RWPE2 (cell line): ENCODE measurements at regions not wholly inside any gene's neighbourhood (a gene's known extent, or its start where the extent isn't known, plus 50 kb on each side); places are given as distances from the start of the nearest gene placed in this dataset.
A peak's percentile ranks its signal among the peaks of the same experiment; 100 is the strongest.

Experiments used
- ATAC-seq: fragments of 200-7000 bp; cut with Tn5 transposase; 3 replicates; pipeline ENCODE4 v1.9.1; 2021; ENCODE audit warnings: low read depth
- DNase-seq: peaks from one replicate; pipeline ENCODE4 v3.0.0-alpha.2; 2020; ENCODE audit warnings: low spot score
- H3K27ac ChIP-seq: fragments of 450-650 bp; 2 replicates; pipeline ENCODE4 v1.5.1; 2017; ENCODE audit warnings: mild to moderate bottlenecking; ENCODE audit not compliant: poor library complexity, severe bottlenecking
- H3K27me3 ChIP-seq: fragments of 250-450 bp; sonication (Bioruptor Pico); 2 replicates; pipeline ENCODE4 v1.5.1; 2021; ENCODE audit warnings: mild to moderate bottlenecking, moderate library complexity; ENCODE audit not compliant: insufficient read depth, poor library complexity, severe bottlenecking
- H3K36me3 ChIP-seq: fragments of 250-450 bp; sonication (Bioruptor Pico); 2 replicates; pipeline ENCODE4 v1.5.1; 2020; ENCODE audit warnings: low read depth, mild to moderate bottlenecking, moderate library complexity
- H3K4me1 ChIP-seq: fragments of 250-450 bp; sonication (Bioruptor Pico); 2 replicates; pipeline ENCODE4 v1.5.1; 2021; ENCODE audit warnings: mild to moderate bottlenecking, moderate library complexity; ENCODE audit not compliant: insufficient read depth, poor library complexity, severe bottlenecking
- H3K4me3 ChIP-seq: fragments of 250-450 bp; sonication (Bioruptor Pico); 2 replicates; pipeline ENCODE4 v1.5.1; 2021; ENCODE audit warnings: mild to moderate bottlenecking, moderate library complexity; ENCODE audit not compliant: severe bottlenecking
- H3K9me3 ChIP-seq: fragments of 250-450 bp; sonication (Bioruptor Pico); 2 replicates; pipeline ENCODE4 v1.5.1; 2021; ENCODE audit warnings: mild to moderate bottlenecking, moderate library complexity; ENCODE audit not compliant: severe bottlenecking
- TF ChIP-seq, protein P1 (sequence below): fragments of 450-650 bp; IDR thresholded peaks from one replicate; pipeline ENCODE4 v1.5.1; 2017; ENCODE audit warnings: mild to moderate bottlenecking, moderate library complexity; ENCODE audit not compliant: poor library complexity, severe bottlenecking

DNA sequence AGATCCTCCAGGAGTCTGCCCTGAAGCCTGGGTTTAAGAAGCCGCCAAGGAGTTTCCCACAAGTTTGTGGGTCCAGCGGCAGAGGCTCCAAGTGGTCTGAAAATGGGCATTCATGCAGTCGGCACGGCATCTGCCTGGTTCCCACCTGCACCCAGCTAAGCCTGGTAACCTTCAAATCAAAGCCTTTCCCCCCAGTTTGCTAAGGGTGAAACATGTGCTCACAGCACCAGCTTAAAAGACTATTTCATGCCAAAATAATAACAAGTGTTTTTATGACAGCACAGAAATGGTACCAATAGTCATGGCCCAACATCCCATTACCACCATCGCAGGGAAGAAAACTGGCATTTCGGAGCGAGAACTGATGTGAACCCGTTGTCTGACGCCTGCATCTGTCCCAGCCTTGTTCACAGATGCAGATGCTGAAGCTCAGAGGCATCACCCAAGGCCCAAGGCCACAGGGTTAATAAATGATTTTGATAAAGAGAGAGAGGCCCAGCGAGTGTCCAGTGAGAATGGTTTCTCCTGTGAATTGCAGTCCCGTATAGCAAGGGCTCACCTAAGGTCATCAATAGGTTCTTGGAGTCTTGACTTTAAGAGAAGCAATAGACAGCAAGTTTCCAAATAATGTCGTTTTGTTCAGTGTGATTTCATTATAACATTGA lies 188.0 kb upstream of the TPM1 start:
- H3K27ac ChIP-seq: no peak overlapping the region
- ATAC-seq: no peak
- TF ChIP-seq, protein P1, sequence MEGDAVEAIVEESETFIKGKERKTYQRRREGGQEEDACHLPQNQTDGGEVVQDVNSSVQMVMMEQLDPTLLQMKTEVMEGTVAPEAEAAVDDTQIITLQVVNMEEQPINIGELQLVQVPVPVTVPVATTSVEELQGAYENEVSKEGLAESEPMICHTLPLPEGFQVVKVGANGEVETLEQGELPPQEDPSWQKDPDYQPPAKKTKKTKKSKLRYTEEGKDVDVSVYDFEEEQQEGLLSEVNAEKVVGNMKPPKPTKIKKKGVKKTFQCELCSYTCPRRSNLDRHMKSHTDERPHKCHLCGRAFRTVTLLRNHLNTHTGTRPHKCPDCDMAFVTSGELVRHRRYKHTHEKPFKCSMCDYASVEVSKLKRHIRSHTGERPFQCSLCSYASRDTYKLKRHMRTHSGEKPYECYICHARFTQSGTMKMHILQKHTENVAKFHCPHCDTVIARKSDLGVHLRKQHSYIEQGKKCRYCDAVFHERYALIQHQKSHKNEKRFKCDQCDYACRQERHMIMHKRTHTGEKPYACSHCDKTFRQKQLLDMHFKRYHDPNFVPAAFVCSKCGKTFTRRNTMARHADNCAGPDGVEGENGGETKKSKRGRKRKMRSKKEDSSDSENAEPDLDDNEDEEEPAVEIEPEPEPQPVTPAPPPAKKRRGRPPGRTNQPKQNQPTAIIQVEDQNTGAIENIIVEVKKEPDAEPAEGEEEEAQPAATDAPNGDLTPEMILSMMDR: no peak
- H3K4me1 ChIP-seq: peaks cover 30% of the 10 kb centered on the region
- no peaks in the 10 kb centered on the region for H3K27me3 ChIP-seq
- no peaks in the 10 kb centered on the region for H3K9me3 ChIP-seq
- H3K4me3 ChIP-seq: no peak overlapping the region
- DNase-seq: no peak
- H3K36me3 ChIP-seq: no peaks in the 10 kb centered on the region

DNA sequence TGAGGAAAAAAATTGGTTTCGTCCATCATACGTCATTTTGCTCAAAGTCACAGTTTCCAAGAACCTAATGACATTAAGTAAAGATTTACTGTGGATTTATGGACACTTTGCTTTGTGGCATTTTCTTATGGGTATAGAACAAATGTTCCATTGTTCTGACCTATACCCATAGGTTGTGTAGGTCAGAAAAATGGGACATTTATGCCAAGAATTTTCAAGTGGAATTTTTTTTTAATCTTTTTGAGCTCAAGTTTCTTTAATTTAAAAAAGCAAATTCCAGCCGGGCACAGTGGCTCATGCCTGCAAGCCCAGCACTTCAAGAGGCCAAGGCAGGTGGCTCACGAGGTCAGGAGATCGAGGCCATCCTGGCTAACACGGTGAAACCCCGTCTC lies 187.5 kb upstream of the TPM1 start:
- Histone ChIP-seq H3K36me3 (no peaks in the 10 kb centered on the region), H3K4me3 (no peak overlapping the region), H3K27ac (no peak overlapping the region), H3K4me1 (peaks cover 30% of the 10 kb centered on the region), H3K27me3 (no peaks in the 10 kb centered on the region), H3K9me3 (no peaks in the 10 kb centered on the region)
- DNase-seq: no peak
- no peak for ATAC-seq
- TF ChIP-seq, protein P1: no peak

DNA sequence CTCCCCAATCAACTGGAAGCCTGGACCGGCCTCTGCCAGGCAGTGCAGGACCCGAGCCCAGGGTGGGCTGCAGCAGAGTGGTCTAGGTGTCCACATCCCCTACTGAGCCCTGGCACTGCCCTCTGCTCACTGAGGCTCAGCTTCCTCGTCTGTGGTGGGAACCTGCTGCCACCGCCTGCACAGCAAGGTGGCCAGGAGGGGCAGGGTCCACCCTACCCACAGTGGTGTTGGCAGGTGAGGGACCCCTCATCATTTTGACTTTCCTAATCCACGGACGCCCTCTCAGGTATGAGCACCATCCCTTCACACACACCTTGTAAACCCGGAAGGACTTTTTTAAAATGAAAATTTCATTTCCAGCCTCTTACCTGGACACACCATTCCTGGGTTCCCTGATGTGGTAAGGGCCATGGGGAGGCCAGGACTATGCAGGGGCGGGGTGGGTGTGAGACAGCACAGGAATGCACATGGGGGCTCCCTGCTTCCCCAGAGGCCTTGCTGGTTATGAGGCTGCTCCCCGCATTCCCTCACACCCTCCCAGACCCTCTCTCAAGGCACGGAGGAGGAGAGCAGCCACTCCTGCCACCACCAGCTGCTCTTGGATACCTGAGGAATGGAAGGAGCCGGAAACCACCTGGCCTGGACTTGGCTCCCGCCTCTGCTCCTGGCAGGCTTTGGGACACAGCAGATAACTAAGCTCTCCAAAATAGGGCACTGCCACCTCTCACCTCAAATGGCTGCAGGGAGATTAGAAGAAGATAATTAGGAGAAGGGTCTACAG lies 185.9 kb upstream of the TPM1 start:
- Histone ChIP-seq H3K27ac (peak overlapping the region; percentile 44), H3K9me3 (no peaks in the 10 kb centered on the region), H3K4me3 (no peak overlapping the region), H3K4me1 (peaks cover 19% of the 10 kb centered on the region), H3K36me3 (no peaks in the 10 kb centered on the region), H3K27me3 (no peaks in the 10 kb centered on the region)
- DNase-seq (peak; percentile 60), ATAC-seq (peak; percentile 6; the same call in 2 of the 3 replicates)
- TF ChIP-seq, protein P1: no peak

DNA sequence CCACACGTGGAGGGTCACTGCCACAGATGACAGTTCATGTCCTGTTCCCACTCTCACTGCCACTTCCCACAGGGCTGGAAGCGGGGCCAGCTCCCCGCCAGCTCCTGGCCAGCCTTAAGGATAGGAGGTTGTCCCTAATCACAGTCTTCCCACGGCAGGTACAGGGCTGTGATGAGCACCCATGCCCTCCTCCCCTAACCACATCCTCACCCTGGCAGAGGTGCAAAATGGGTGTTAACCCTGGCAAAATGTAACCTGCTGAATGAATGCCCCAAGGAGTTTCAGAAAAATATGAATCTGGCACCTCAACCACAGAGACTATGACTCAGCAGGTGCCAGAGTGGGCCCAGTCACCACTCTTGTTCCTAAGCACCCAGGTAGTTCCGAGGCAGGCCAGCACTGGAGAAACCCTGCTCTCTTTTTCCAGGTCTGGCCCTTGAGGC lies 185.1 kb upstream of the TPM1 start:
- Histone ChIP-seq H3K4me3 (no peak overlapping the region), H3K36me3 (no peaks in the 10 kb centered on the region), H3K27ac (peak overlapping the region; percentile 44), H3K27me3 (no peaks in the 10 kb centered on the region), H3K4me1 (peaks cover 19% of the 10 kb centered on the region), H3K9me3 (no peaks in the 10 kb centered on the region)
- ATAC-seq: peak; percentile 93
- peak; percentile 89 for DNase-seq
- TF ChIP-seq, protein P1: no peak
